Neuronal stem cell (in vitro differentiated cells): ENCODE measurements at regions not wholly inside any gene's neighbourhood (a gene's known extent, or its start where the extent isn't known, plus 50 kb on each side); places are given as distances from the start of the nearest gene placed in this dataset.

Source experiments
- DNase-seq: peaks from one replicate; pipeline ENCODE4 v3.0.0-alpha.2; 2013; ENCODE audit warnings: low spot score
- H2AFZ ChIP-seq: one replicate; pipeline ENCODE4 v1.6.1; 2013; ENCODE audit warnings: mild to moderate bottlenecking, low read length, inconsistent platforms
- H2AK5ac ChIP-seq: 2 replicates; pipeline ENCODE4 v1.6.1; 2013; ENCODE audit warnings: low read depth, mild to moderate bottlenecking, inconsistent platforms, low read length, moderate library complexity, mixed read lengths
- H2BK120ac ChIP-seq: 2 replicates; pipeline ENCODE4 v1.6.1; 2013; ENCODE audit warnings: low read depth, mild to moderate bottlenecking, inconsistent platforms, low read length, moderate library complexity, mixed read lengths
- H2BK12ac ChIP-seq: one replicate; pipeline ENCODE4 v1.6.1; 2013; ENCODE audit warnings: low read length, inconsistent platforms
- H2BK15ac ChIP-seq: 2 replicates; pipeline ENCODE4 v1.6.1; 2013; ENCODE audit warnings: mild to moderate bottlenecking, low read length, inconsistent platforms, mixed read lengths
- H2BK5ac ChIP-seq: one replicate; pipeline ENCODE4 v1.6.1; 2013; ENCODE audit warnings: inconsistent platforms, mild to moderate bottlenecking, low read length, moderate library complexity
- H3K14ac ChIP-seq: one replicate; pipeline ENCODE4 v1.6.1; 2013; ENCODE audit warnings: low read length, inconsistent platforms
- H3K18ac ChIP-seq: 2 replicates; pipeline ENCODE4 v1.6.1; 2013; ENCODE audit warnings: low read length, inconsistent platforms
- H3K23ac ChIP-seq: 2 replicates; pipeline ENCODE4 v1.6.1; 2013; ENCODE audit warnings: low read depth, mild to moderate bottlenecking, mixed read lengths, low read length, inconsistent platforms; ENCODE audit not compliant: poor library complexity
- H3K27ac ChIP-seq: replicated peaks from 3 replicates; pipeline ENCODE4 v1.5.1; 2013; ENCODE audit warnings: low read length, inconsistent platforms
- H3K27me3 ChIP-seq, 3 experiments: 2 replicates each; pipeline ENCODE4 v1.6.1; 2013; ENCODE audit warnings: low read length in 3 of 3, mild to moderate bottlenecking in 2 of 3, inconsistent platforms in 1 of 3, low read depth in 1 of 3, mixed read lengths in 1 of 3, moderate library complexity in 1 of 3; ENCODE audit not compliant: control insufficient read depth in 3 of 3, insufficient read depth in 3 of 3
- H3K36me3 ChIP-seq, 2 donors: replicated peaks in 1 of 2; 2 replicates each; pipeline ENCODE4 v1.6.1; 2013; ENCODE audit warnings: low read length in 2 of 2; ENCODE audit not compliant: control insufficient read depth in 2 of 2, insufficient read depth in 2 of 2
- H3K4ac ChIP-seq: 2 replicates; pipeline ENCODE4 v1.6.1; 2013; ENCODE audit warnings: inconsistent platforms, mild to moderate bottlenecking, low read length, moderate library complexity
- H3K4me1 ChIP-seq, 2 donors: 1 replicate in 1 of 2; 2 replicates in 1 of 2; pipeline ENCODE4 v1.6.1; 2013; ENCODE audit warnings: low read length in 2 of 2, low read depth in 1 of 2; ENCODE audit not compliant: control insufficient read depth in 2 of 2, insufficient read depth in 1 of 2
- H3K4me2 ChIP-seq: one replicate; pipeline ENCODE4 v1.6.1; 2013; ENCODE audit warnings: mild to moderate bottlenecking, low read length, inconsistent platforms; ENCODE audit not compliant: insufficient read depth, poor library complexity, severe bottlenecking
- H3K4me3 ChIP-seq, 2 donors: 2 replicates each; pipeline ENCODE4 v1.5.1; 2013; ENCODE audit warnings: low read length in 2 of 2, mild to moderate bottlenecking in 2 of 2, inconsistent platforms in 1 of 2, moderate library complexity in 1 of 2
- H3K79me1 ChIP-seq: one replicate; pipeline ENCODE4 v1.6.1; 2013; ENCODE audit warnings: low read depth, mild to moderate bottlenecking, inconsistent platforms, low read length, moderate library complexity
- H3K9ac ChIP-seq: one replicate; pipeline ENCODE4 v1.6.1; 2013; ENCODE audit warnings: mild to moderate bottlenecking, low read depth, low read length, inconsistent platforms; ENCODE audit not compliant: poor library complexity
- H3K9me3 ChIP-seq, 2 donors: replicated peaks in 1 of 2; 2 replicates each; pipeline versions ENCODE3 to v1.6.1; 2013; ENCODE audit warnings: low read length in 2 of 2, mild to moderate bottlenecking in 2 of 2, inconsistent platforms in 1 of 2, low read depth in 1 of 2, mixed read lengths in 1 of 2, moderate library complexity in 1 of 2; ENCODE audit not compliant: control insufficient read depth in 2 of 2, insufficient read depth in 1 of 2
- H4K8ac ChIP-seq: one replicate; pipeline ENCODE4 v1.6.1; 2013; ENCODE audit warnings: low read depth, mild to moderate bottlenecking, inconsistent platforms, low read length, moderate library complexity
- H4K91ac ChIP-seq: one replicate; pipeline ENCODE4 v1.6.1; 2013; ENCODE audit warnings: low read length, low read depth, mild to moderate bottlenecking, inconsistent platforms; ENCODE audit not compliant: poor library complexity
- WGBS, 2 donors: extraction: QIAGEN DNeasy Blood & Tissue Kit; methylation state at CpG; one replicate each; pipeline ENCODE4 v1.1.7; 2013; ENCODE audit warnings: missing lambda C conversion rate in 2 of 2, mixed read lengths in 1 of 2; ENCODE audit not compliant: insufficient read length in 2 of 2, insufficient replicate concordance in 1 of 2; ENCODE audit errors: extremely low coverage in 2 of 2; 5-methylcytosine and 5-hydroxymethylcytosine counted together

DNA sequence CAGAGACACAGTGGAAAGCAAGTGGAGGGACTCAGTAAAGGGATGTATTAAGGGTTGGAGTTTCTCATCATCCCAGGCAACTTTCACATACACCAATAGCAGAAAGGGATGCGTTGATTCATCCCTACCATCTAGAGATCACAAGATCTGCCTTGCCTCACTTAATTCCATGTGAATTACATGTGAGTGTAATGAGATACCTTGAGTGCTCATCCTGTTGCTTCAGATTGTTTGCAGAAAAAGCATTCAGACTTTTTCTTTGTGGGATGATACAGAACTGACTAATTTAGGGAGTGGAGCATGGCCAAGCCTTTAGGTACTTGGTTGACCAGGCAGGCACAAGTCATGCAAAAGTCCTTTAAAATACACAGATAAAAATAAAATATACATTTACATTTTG, 124.8 kb upstream of the SLIT2 start:
- Histone ChIP-seq H3K79me1 (no peaks in the 10 kb centered on the region), H3K4me3 (no peak overlapping the region), H3K36me3 (no peaks in the 10 kb centered on the region), H3K4me2 (no peak overlapping the region), H4K8ac (no peak overlapping the region), H2BK12ac (no peak overlapping the region), H2BK120ac (no peak overlapping the region), H3K4ac (no peak overlapping the region), H3K14ac (no peak overlapping the region), H2BK5ac (no peak overlapping the region), H2AK5ac (no peak overlapping the region), H3K23ac (no peak overlapping the region), H3K4me1 (no peaks in the 10 kb centered on the region), H2BK15ac (no peak overlapping the region), H3K9me3 (no peaks in the 10 kb centered on the region), H2AFZ (no peak overlapping the region), H3K27ac (no peak overlapping the region), H3K27me3 (no peaks in the 10 kb centered on the region), H4K91ac (no peak overlapping the region), H3K18ac (no peak overlapping the region), H3K9ac (no peak overlapping the region)
- no CpG with 5 or more reads among the region's 1 CpG for WGBS, 2 donors
- DNase-seq: no peak

- Histone ChIP-seq H2BK5ac (no peak overlapping the region), H3K27me3 (no peaks in the 10 kb centered on the region), H3K9ac (no peak overlapping the region), H3K9me3 (no peaks in the 10 kb centered on the region), H4K91ac (no peak overlapping the region), H2AFZ (no peak overlapping the region), H3K4me1 (no peaks in the 10 kb centered on the region), H4K8ac (no peak overlapping the region), H3K23ac (no peak overlapping the region), H3K4ac (no peak overlapping the region), H3K4me2 (no peak overlapping the region), H3K14ac (no peak overlapping the region), H3K4me3 (no peak overlapping the region), H2BK15ac (no peak overlapping the region), H2BK12ac (no peak overlapping the region), H3K79me1 (no peaks in the 10 kb centered on the region), H2AK5ac (no peak overlapping the region), H3K18ac (no peak overlapping the region), H2BK120ac (no peak overlapping the region), H3K36me3 (no peaks in the 10 kb centered on the region), H3K27ac (no peak overlapping the region)
- no CpG with 5 or more reads among the region's 3 CpGs for WGBS, 2 donors
- DNase-seq: no peak
These were observed 127.2 kb upstream of the SLIT2 start for GRCh38 chr4:20124317-20125026.

- Histone ChIP-seq H4K8ac (no peak overlapping the region), H3K4me2 (no peak overlapping the region), H2BK12ac (no peak overlapping the region), H3K14ac (no peak overlapping the region), H3K4me3 (no peak overlapping the region), H3K9ac (no peak overlapping the region), H3K4me1 (no peaks in the 10 kb centered on the region), H2BK5ac (no peak overlapping the region), H2BK120ac (no peak overlapping the region), H3K79me1 (no peaks in the 10 kb centered on the region), H3K36me3 (no peaks in the 10 kb centered on the region), H3K23ac (no peak overlapping the region), H3K27ac (no peak overlapping the region), H3K18ac (no peak overlapping the region), H4K91ac (no peak overlapping the region), H3K4ac (no peak overlapping the region), H3K27me3 (no peaks in the 10 kb centered on the region), H3K9me3 (no peaks in the 10 kb centered on the region), H2AK5ac (no peak overlapping the region), H2AFZ (no peak overlapping the region), H2BK15ac (no peak overlapping the region)
- WGBS, 2 donors: no CpG with 5 or more reads among the region's 4 CpGs
- DNase-seq: no peak
These were observed 129.3 kb upstream of the SLIT2 start for GRCh38 chr4:20122198-20122988.

GRCh38 chr4:20119141-20119540, 132.6 kb upstream of the SLIT2 start:
- Histone ChIP-seq H3K4ac (no peak overlapping the region), H3K36me3 (no peaks in the 10 kb centered on the region), H2AK5ac (no peak overlapping the region), H3K4me1 (no peaks in the 10 kb centered on the region), H2BK5ac (no peak overlapping the region), H3K4me3 (no peak overlapping the region), H3K27me3 (no peaks in the 10 kb centered on the region), H2AFZ (no peak overlapping the region), H4K8ac (no peak overlapping the region), H2BK120ac (no peak overlapping the region), H2BK15ac (no peak overlapping the region), H3K4me2 (no peak overlapping the region), H3K79me1 (no peaks in the 10 kb centered on the region), H4K91ac (no peak overlapping the region), H3K9me3 (no peaks in the 10 kb centered on the region), H3K27ac (no peak overlapping the region), H2BK12ac (no peak overlapping the region), H3K14ac (no peak overlapping the region), H3K9ac (no peak overlapping the region), H3K23ac (no peak overlapping the region), H3K18ac (no peak overlapping the region)
- DNase-seq: no peak
- WGBS, 2 donors: no CpG with 5 or more reads among the region's 2 CpGs
